Activated CD4-positive, alpha-beta memory T cell treated with anti-CD3 and anti-CD28 coated beads for 36 hours (primary cell): ENCODE measurements at regions not wholly inside any gene's neighbourhood (a gene's known extent, or its start where the extent isn't known, plus 50 kb on each side); places are given as distances from the start of the nearest gene placed in this dataset.

Experiments
- CTCF ChIA-PET: fragments of 350-600 bp; sonication (Branson Sonifier 250); formaldehyde crosslinking; loops from one replicate; lab custom pipeline; 2021; ENCODE audit warnings: antibody characterized with exemption, inconsistent platforms; lab: Charles Lee
- POLR2A ChIA-PET: fragments of 350-600 bp; sonication (Branson Sonifier 250); formaldehyde crosslinking; loops from one replicate; lab custom pipeline; 2021; ENCODE audit warnings: antibody characterized with exemption; lab: Charles Lee
- DNase-seq: peaks from one replicate; pipeline ENCODE4 v3.0.0-alpha.2; 2020
- H3K27ac Mint-ChIP-seq: one replicate; pipeline ENCODE4 v1.8.0; 2021; ENCODE audit warnings: mixed read lengths
- H3K27me3 Mint-ChIP-seq: one replicate; pipeline ENCODE4 v1.8.0; 2021; ENCODE audit warnings: mixed read lengths
- H3K36me3 Mint-ChIP-seq: one replicate; pipeline ENCODE4 v1.8.0; 2021; ENCODE audit warnings: mixed read lengths
- H3K4me1 Mint-ChIP-seq: one replicate; pipeline ENCODE4 v1.8.0; 2021; ENCODE audit warnings: low read depth, mixed read lengths
- H3K4me3 Mint-ChIP-seq: one replicate; pipeline ENCODE4 v1.8.0; 2021; ENCODE audit warnings: mild to moderate bottlenecking, mixed read lengths
- H3K9me3 Mint-ChIP-seq: one replicate; pipeline ENCODE4 v1.8.0; 2021; ENCODE audit warnings: mixed read lengths
- intact Hi-C: fragments of 100-400 bp; cut with micrococcal nuclease; formaldehyde crosslinking; loops from one replicate; pipeline ENCODE4 v1.15.1; 2023

DNA sequence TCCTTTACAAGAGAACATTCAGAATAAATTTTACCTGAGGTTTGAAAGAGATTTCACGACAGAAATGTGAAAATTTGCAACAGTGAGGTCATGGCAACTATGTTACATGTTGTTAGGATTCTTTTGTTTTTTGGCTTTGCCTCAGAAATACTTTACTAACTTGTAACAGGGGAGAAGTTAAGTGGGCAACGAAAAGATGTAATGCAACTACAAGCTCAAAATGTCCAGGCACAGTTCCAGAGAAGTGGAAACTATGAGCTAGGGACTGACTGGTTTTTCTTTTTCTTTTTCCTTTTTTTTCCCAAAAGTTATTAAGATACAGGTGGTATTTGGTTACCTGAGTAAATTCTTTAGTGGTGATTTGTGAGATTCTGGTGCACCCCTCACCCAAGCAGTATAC, 111.5 kb upstream of the PPP2R3A start:
- no peak overlapping the region for H3K4me3 Mint-ChIP-seq
- no peaks in the 10 kb centered on the region for H3K9me3 Mint-ChIP-seq
- H3K27ac Mint-ChIP-seq: no peak overlapping the region
- ChIA-PET CTCF (no interaction called here), POLR2A (no interaction called here)
- intact Hi-C loops: no loop called here
- H3K27me3 Mint-ChIP-seq: peaks cover 4% of the 10 kb centered on the region
- no peaks in the 10 kb centered on the region for H3K4me1 Mint-ChIP-seq
- no peak for DNase-seq
- no peaks in the 10 kb centered on the region for H3K36me3 Mint-ChIP-seq

DNA sequence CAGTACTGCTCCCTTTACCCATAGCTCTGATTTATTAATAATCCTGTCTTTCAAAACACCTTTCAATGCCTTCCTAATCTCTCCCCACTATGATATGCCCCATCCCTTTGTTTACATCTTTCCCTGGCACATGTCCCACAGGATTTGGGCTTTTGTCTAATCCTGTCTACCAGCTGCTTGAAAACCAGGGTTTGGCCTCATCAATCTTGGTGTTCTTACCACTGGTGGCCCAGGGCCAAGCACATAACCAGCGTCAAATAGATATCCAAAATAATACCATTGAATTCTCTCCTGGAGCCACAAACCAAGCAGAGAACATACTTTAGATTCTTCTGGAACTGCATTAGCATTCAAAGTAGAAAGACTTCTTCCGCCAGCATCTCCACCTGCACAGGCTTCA, 104.8 kb upstream of the PPP2R3A start:
- no peak for DNase-seq
- Mint-ChIP-seq H3K27ac (no peak overlapping the region), H3K4me3 (no peak overlapping the region), H3K27me3 (peaks cover 2% of the 10 kb centered on the region), H3K4me1 (no peaks in the 10 kb centered on the region), H3K9me3 (no peaks in the 10 kb centered on the region), H3K36me3 (no peaks in the 10 kb centered on the region)
- intact Hi-C loops: no loop called here
- CTCF ChIA-PET: no interaction called here
- POLR2A ChIA-PET: no interaction called here

DNA sequence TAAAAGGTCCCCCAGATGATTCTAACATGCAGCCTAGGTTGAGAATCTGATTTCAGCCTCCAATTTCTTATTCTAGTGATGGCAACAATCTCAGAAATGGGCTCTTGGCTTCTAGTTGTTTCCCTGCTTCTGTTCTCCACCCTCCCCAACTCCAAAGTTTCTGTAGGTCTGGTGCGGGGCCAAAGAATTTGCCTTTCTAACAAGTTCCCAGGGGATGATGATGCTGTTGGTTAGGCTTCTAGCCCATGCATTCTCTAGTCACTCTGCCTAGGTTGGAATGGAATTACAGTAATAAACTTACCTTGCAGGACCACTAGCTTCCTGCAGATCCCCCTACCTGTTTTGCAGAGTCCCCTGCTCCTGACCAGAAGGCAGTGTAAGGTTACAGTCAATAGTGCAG, 103.2 kb upstream of the PPP2R3A start:
- ChIA-PET POLR2A (no interaction called here), CTCF (no interaction called here)
- H3K36me3 Mint-ChIP-seq: no peaks in the 10 kb centered on the region
- H3K27me3 Mint-ChIP-seq: peaks cover 2% of the 10 kb centered on the region
- DNase-seq: no peak
- peaks cover 4% of the 10 kb centered on the region for H3K9me3 Mint-ChIP-seq
- no peak overlapping the region for H3K27ac Mint-ChIP-seq
- intact Hi-C loops: no loop called here
- H3K4me1 Mint-ChIP-seq: no peaks in the 10 kb centered on the region
- H3K4me3 Mint-ChIP-seq: no peak overlapping the region

DNA sequence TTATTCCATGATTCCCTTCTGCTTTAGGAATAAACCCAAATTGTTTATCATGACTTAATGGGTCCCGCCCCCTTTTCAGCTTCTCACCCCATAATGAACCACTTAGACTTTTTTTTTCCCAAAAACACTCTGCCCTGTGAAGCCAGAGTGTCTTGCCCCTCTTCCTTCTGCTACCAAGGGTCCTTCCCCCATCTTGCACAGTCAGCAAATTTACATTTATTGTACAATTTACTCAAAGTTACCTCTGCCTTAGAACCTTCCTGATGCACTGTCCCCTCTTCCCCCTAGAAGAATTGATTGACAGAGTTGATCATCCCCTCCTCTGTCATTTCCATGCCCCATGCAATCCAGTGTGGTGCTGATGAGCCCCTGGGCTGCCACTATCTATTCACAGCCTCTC, 101.5 kb upstream of the PPP2R3A start:
- Mint-ChIP-seq H3K27me3 (peaks cover 2% of the 10 kb centered on the region), H3K4me3 (no peak overlapping the region), H3K4me1 (no peaks in the 10 kb centered on the region), H3K36me3 (no peaks in the 10 kb centered on the region), H3K27ac (no peak overlapping the region), H3K9me3 (peaks cover 4% of the 10 kb centered on the region)
- ChIA-PET POLR2A (no interaction called here), CTCF (no interaction called here)
- intact Hi-C loops: no loop called here
- no peak for DNase-seq

DNA sequence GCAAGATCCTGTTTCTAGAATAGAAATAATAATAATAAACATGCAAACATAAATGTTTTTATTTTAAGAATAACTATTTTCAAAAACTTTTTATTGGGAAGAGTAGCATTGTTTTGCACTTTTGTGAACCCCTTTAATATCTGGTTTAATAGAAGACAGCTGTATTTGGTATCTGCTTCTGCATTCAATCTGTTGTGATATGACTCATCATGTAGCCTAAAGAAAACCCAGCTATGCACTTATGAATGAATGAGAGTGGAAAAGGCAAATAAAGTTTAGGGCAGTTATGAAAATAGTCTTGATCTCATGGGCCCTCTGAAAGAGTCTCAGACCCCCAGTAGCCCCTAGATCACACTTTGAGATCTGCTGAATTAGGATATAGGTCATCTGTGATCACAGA, 100.4 kb upstream of the PPP2R3A start:
- Mint-ChIP-seq H3K4me3 (no peak overlapping the region), H3K9me3 (peaks cover 4% of the 10 kb centered on the region), H3K36me3 (no peaks in the 10 kb centered on the region), H3K27ac (no peak overlapping the region), H3K4me1 (no peaks in the 10 kb centered on the region), H3K27me3 (peaks cover 2% of the 10 kb centered on the region)
- CTCF ChIA-PET: no interaction called here
- POLR2A ChIA-PET: no interaction called here
- intact Hi-C loops: no loop called here
- DNase-seq: no peak

DNA sequence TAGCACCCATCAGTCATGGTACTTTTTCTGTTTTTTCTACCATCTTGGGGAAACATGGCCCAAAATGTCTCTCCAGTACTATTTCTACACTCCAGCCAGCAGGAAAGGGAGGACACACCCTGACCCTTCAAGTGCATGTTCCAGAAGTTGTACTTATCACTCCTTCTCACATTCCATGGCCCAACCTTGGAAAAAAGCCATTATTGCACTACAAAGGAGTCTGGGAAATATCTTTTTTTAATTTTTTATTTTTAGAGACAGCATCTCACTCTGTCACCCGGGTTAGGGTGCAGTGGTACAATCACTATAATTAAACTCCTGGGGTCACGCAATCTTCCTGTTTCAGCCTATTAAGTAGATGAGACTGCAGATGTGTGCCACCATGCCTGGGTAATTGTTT, 100.0 kb upstream of the PPP2R3A start:
- H3K4me3 Mint-ChIP-seq: no peak overlapping the region
- ChIA-PET CTCF (no interaction called here), POLR2A (no interaction called here)
- no peak for DNase-seq
- no peaks in the 10 kb centered on the region for H3K4me1 Mint-ChIP-seq
- no peak overlapping the region for H3K27ac Mint-ChIP-seq
- H3K27me3 Mint-ChIP-seq: peaks cover 2% of the 10 kb centered on the region
- H3K36me3 Mint-ChIP-seq: no peaks in the 10 kb centered on the region
- peaks cover 4% of the 10 kb centered on the region for H3K9me3 Mint-ChIP-seq
- intact Hi-C loops: no loop called here

DNA sequence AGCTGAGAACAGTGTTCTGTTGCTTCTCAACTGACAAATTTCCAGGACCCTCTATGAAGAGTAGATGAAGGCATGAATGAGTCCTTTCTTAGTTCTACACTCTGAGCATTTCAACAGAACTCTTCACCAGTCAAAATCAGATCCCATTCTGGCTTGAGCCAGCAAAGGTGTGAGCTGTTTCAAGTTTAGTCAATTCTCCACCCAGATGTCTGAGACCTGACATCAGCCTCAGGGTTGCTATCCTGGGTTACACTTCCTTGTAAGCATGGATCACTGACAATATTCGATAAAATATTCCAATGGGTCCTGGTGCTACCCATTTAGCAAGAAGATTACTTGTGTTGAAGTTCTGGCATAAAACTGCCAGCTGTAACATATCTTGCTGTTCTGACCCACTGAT, 97.6 kb upstream of the PPP2R3A start:
- H3K27me3 Mint-ChIP-seq: no peaks in the 10 kb centered on the region
- ChIA-PET POLR2A (no interaction called here), CTCF (no interaction called here)
- H3K36me3 Mint-ChIP-seq: no peaks in the 10 kb centered on the region
- DNase-seq: no peak
- H3K27ac Mint-ChIP-seq: no peak overlapping the region
- H3K9me3 Mint-ChIP-seq: peaks cover 4% of the 10 kb centered on the region
- no peaks in the 10 kb centered on the region for H3K4me1 Mint-ChIP-seq
- intact Hi-C loops: no loop called here
- H3K4me3 Mint-ChIP-seq: no peak overlapping the region

DNA sequence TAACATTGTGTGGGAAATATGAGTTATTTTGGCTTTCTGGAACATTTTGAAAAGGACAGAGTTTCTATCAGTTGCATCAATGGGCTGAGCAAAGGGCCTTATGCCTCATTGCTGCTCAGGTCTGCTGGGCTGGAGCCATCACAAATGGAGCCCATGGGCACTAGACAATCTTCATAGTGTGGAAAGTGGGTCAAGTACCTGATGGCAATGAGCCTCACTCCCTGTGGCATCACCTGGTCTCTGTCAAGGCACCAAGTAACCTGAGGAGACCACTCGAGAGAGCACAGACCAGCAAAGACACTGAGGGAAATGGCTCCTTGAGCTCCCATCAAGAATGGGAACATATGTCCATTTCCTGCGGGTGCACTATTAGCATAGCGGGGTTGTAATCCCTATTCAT, 96.7 kb upstream of the PPP2R3A start:
- peaks cover 12% of the 10 kb centered on the region for H3K9me3 Mint-ChIP-seq
- H3K4me1 Mint-ChIP-seq: no peaks in the 10 kb centered on the region
- no peaks in the 10 kb centered on the region for H3K27me3 Mint-ChIP-seq
- no peak overlapping the region for H3K4me3 Mint-ChIP-seq
- no peak for DNase-seq
- ChIA-PET CTCF (no interaction called here), POLR2A (no interaction called here)
- H3K36me3 Mint-ChIP-seq: no peaks in the 10 kb centered on the region
- H3K27ac Mint-ChIP-seq: no peak overlapping the region
- intact Hi-C loops: no loop called here

DNA sequence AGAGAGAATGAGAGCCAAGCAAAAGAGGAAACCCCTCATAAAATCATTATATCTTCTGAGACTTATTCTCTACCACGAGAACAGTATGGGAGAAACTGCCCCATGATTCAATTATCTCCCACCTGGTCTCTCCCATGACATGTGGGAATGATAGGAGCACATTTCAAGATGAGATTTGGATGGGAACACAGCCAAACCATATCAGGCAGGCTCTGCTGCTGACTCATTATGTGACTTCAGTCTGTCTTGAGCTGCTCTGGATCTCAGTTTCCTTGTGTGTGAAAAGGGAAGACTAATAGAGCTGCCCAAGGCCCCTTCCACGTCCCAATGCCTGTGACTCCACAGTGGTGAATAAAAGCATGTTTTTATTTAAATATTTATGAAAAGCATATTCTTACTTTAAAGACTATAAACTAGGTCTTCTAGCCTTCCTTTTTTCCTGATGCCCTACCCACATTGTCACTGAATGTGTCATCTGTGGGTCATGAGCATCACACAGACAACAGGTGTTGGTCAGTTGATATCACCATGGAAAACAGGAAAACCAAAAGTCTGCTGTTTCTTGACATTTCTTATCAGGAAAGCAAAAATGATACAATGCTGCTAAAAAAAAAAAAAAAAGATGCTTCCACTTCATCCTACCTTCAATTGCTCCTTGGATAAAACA, 96.0 kb upstream of the PPP2R3A start:
- CTCF ChIA-PET: no interaction called here
- H3K27me3 Mint-ChIP-seq: no peaks in the 10 kb centered on the region
- H3K9me3 Mint-ChIP-seq: peaks cover 14% of the 10 kb centered on the region
- no peak overlapping the region for H3K4me3 Mint-ChIP-seq
- intact Hi-C loops: no loop called here
- POLR2A ChIA-PET: no interaction called here
- no peak for DNase-seq
- no peaks in the 10 kb centered on the region for H3K4me1 Mint-ChIP-seq
- H3K27ac Mint-ChIP-seq: no peak overlapping the region
- no peaks in the 10 kb centered on the region for H3K36me3 Mint-ChIP-seq

DNA sequence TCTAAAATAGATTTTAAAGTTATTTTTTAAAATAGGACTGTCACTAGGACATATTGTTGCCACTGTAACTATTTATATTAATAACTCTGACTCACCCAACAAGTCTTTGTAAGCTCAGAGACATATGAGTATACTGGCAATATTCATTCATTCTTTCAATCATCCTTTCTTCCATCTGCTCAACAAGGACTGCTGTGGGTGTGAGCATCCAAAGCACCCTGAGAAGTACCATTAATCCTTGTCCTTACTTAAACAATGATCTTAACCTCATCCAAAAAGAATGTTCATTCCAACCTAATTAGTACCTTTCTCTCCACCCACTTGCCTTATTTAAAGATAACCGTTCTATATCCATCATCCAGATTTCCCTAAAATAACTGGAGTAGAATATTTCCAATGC, 94.2 kb upstream of the PPP2R3A start:
- POLR2A ChIA-PET: no interaction called here
- peaks cover 14% of the 10 kb centered on the region for H3K9me3 Mint-ChIP-seq
- DNase-seq: no peak
- H3K27me3 Mint-ChIP-seq: no peaks in the 10 kb centered on the region
- H3K4me3 Mint-ChIP-seq: no peak overlapping the region
- CTCF ChIA-PET: no interaction called here
- H3K36me3 Mint-ChIP-seq: no peaks in the 10 kb centered on the region
- H3K27ac Mint-ChIP-seq: no peak overlapping the region
- intact Hi-C loops: no loop called here
- no peaks in the 10 kb centered on the region for H3K4me1 Mint-ChIP-seq

DNA sequence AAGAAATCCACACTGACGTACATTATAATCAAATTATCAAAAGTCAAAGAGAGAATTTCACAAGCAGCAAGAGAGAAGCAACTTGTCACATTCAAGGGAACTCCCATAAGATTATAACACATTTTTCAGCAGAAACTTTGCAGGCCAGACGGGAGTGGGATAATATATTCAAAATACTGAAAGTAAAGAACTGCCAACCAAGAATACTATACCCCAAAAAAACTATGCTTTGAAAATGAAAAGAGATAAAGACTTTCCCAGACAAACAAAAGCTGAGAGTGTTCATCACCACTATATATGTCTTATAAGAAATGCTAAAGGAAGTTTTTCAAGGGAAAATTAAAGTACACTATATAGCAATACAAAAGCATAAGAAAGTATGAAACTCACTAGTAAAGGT, 91.5 kb upstream of the PPP2R3A start:
- Mint-ChIP-seq H3K4me3 (no peak overlapping the region), H3K9me3 (peaks cover 10% of the 10 kb centered on the region), H3K4me1 (no peaks in the 10 kb centered on the region), H3K27me3 (no peaks in the 10 kb centered on the region), H3K27ac (no peak overlapping the region), H3K36me3 (no peaks in the 10 kb centered on the region)
- ChIA-PET CTCF (no interaction called here), POLR2A (no interaction called here)
- intact Hi-C loops: no loop called here
- no peak for DNase-seq

DNA sequence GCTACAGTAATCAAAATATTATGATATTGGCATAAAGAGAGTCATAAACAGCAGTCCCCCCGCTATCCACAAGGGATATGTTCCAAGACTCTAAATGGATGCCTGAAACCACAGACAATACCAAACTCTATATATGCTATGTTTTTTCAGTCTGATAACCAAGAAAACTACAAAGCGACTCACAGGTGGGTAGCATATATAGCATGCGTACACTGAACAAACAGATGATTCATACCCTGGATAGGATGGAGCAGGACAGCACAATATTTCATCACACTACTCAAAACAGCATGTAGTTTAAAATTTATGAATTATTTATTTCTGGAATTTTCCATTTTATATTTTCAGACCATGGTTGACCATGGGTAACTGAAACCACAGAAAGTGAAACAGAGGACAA, 87.0 kb upstream of the PPP2R3A start:
- Mint-ChIP-seq H3K9me3 (peaks cover 5% of the 10 kb centered on the region), H3K27me3 (no peaks in the 10 kb centered on the region), H3K27ac (no peak overlapping the region), H3K36me3 (no peaks in the 10 kb centered on the region), H3K4me1 (no peaks in the 10 kb centered on the region), H3K4me3 (no peak overlapping the region)
- CTCF ChIA-PET: no interaction called here
- intact Hi-C loops: no loop called here
- DNase-seq: no peak
- POLR2A ChIA-PET: no interaction called here

DNA sequence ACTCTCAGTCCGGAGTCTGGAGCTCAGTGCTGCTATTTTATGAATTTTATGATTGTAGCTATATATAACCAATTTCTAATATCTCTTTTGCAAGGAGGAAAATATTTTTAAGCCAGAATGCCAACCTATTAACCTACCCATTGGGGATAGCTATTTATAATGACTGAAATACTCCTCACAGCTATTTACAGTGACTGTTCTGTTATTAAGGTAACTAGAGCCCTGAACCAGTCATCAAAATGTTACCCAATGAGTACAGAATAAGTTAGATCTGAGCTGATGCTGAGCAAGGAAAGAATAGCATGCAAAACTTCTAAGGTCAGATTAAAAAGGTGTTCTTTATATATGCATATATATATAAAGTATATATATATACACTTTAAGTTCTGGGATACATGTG, 79.6 kb upstream of the PPP2R3A start:
- no peak for DNase-seq
- no peak overlapping the region for H3K27ac Mint-ChIP-seq
- POLR2A ChIA-PET: no interaction called here
- no peaks in the 10 kb centered on the region for H3K9me3 Mint-ChIP-seq
- no peaks in the 10 kb centered on the region for H3K4me1 Mint-ChIP-seq
- CTCF ChIA-PET: no interaction called here
- intact Hi-C loops: no loop called here
- H3K4me3 Mint-ChIP-seq: no peak overlapping the region
- H3K27me3 Mint-ChIP-seq: no peaks in the 10 kb centered on the region
- no peaks in the 10 kb centered on the region for H3K36me3 Mint-ChIP-seq
